PC-9 (cell line): ENCODE measurements at regions not wholly inside any gene's neighbourhood (a gene's known extent, or its start where the extent isn't known, plus 50 kb on each side); places are given as distances from the start of the nearest gene placed in this dataset.

ENCODE experiments used
- BruUV-seq: library from RNA; stranded (reverse); fragments of 400-500 nt; replicated peaks from 2 replicates; lab custom pipeline; 2021; lab: Mats Ljungman, UMichigan
- CTCF ChIA-PET: fragments of 300-600 bp; sonication (Branson Sonifier 250); formaldehyde crosslinking; loops from one replicate; lab custom pipeline; 2022; ENCODE audit warnings: antibody characterized with exemption; lab: Charles Lee
- POLR2A ChIA-PET: fragments of 300-600 bp; sonication (Branson Sonifier 250); formaldehyde crosslinking; loops from one replicate; lab custom pipeline; 2022; ENCODE audit warnings: antibody characterized with exemption; ENCODE audit not compliant: unreplicated experiment; lab: Charles Lee
- DNase-seq, 2 experiments: peaks; one replicate each; pipeline versions ENCODE4 v3.0.0 to v3.0.0-alpha.2; 2015 to 2022; ENCODE audit warnings: mixed read lengths in 1 of 2
- H2AFZ ChIP-seq: fragments of 200-600 bp; sonication (generic); 2 replicates; pipeline ENCODE4 v1.8.1; 2017; ENCODE audit warnings: antibody characterized with exemption
- H3F3A ChIP-seq: fragments of 200-600 bp; sonication (generic); 2 replicates; pipeline ENCODE4 v1.8.1; 2017; ENCODE audit warnings: antibody characterized with exemption, mild to moderate bottlenecking, low read depth; ENCODE audit not compliant: insufficient read depth
- H3K27ac ChIP-seq: fragments of 200-600 bp; sonication (generic); 2 replicates; pipeline ENCODE4 v1.6.1; 2016; ENCODE audit warnings: mixed run types
- H3K27me3 ChIP-seq: fragments of 200-600 bp; sonication (generic); 2 replicates; pipeline ENCODE4 v1.6.1; 2016; ENCODE audit warnings: low read depth, mixed run types; ENCODE audit not compliant: insufficient read depth
- H3K36me3 ChIP-seq: fragments of 200-600 bp; sonication (generic); 2 replicates; pipeline ENCODE4 v1.6.1; 2016; ENCODE audit warnings: low read depth, mixed run types
- H3K4me1 ChIP-seq: fragments of 200-600 bp; sonication (generic); replicated peaks from 2 replicates; pipeline ENCODE4 v1.6.1; 2016; ENCODE audit warnings: mixed run types; ENCODE audit not compliant: insufficient read depth
- H3K4me2 ChIP-seq: fragments of 200-600 bp; sonication (generic); 2 replicates; pipeline ENCODE4 v1.6.1; 2017; ENCODE audit warnings: mixed run types
- H3K4me3 ChIP-seq: fragments of 200-600 bp; sonication (generic); 2 replicates; pipeline ENCODE4 v1.6.1; 2016; ENCODE audit warnings: mixed run types
- H3K79me2 ChIP-seq: fragments of 200-600 bp; sonication (generic); 2 replicates; pipeline ENCODE4 v1.6.1; 2017; ENCODE audit warnings: low read depth, mixed run types
- H3K9me2 ChIP-seq: fragments of 200-600 bp; sonication (generic); 2 replicates; pipeline ENCODE4 v1.8.1; 2017; ENCODE audit warnings: mild to moderate bottlenecking; ENCODE audit not compliant: insufficient read depth
- H3K9me3 ChIP-seq: fragments of 200-600 bp; sonication (generic); 2 replicates; pipeline ENCODE4 v1.8.1; 2016; ENCODE audit warnings: low read depth; ENCODE audit not compliant: insufficient read depth
- H4K20me1 ChIP-seq: fragments of 200-600 bp; sonication (generic); 2 replicates; pipeline ENCODE4 v1.8.1; 2017; ENCODE audit not compliant: insufficient read depth
- CTCF ChIP-seq: fragments of 200-600 bp; sonication (generic); conservative IDR thresholded peaks from 2 replicates; pipeline ENCODE4 v1.6.1; 2017; ENCODE audit warnings: mixed run types, antibody characterized with exemption, mild to moderate bottlenecking, moderate library complexity
- EZH2 ChIP-seq: fragments of 200-600 bp; sonication (generic); IDR thresholded peaks from 2 replicates; pipeline ENCODE4 v1.8.0; 2017; ENCODE audit warnings: antibody characterized with exemption, low read depth
- intact Hi-C: fragments of 100-400 bp; cut with micrococcal nuclease; formaldehyde crosslinking; loops from one replicate; pipeline ENCODE4 v1.10.0; 2022; ENCODE audit not compliant: unreplicated experiment

- H3K4me3 ChIP-seq, result no peak overlapping the region
- H3K27ac ChIP-seq, result no peak overlapping the region
- ChIA-PET CTCF (no interaction called here), POLR2A (no interaction called here)
- TF ChIP-seq EZH2 (no peak), CTCF (no peak)
- H3F3A ChIP-seq, result no peaks in the 10 kb centered on the region
- H3K27me3 ChIP-seq, result no peaks in the 10 kb centered on the region
- BruUV-seq, result no TSS peak
- H3K4me1 ChIP-seq, result no peaks in the 10 kb centered on the region
- no peaks in the 10 kb centered on the region for H3K36me3 ChIP-seq
- no peaks in the 10 kb centered on the region for H3K79me2 ChIP-seq
- H3K4me2 ChIP-seq, result no peak overlapping the region
- no peaks in the 10 kb centered on the region for H4K20me1 ChIP-seq
- intact Hi-C loops, result no loop called here
- DNase-seq, result no peak
- no peak overlapping the region for H2AFZ ChIP-seq
- no peaks in the 10 kb centered on the region for H3K9me2 ChIP-seq
- no peaks in the 10 kb centered on the region for H3K9me3 ChIP-seq
Measured at GRCh38 chr5:152309926-152310450, 95.1 kb downstream of the NMUR2 start.

GRCh38 chr5:152306386-152306785 lies 98.7 kb downstream of the NMUR2 start:
- DNase-seq, result no peak
- Histone ChIP-seq H3F3A (no peaks in the 10 kb centered on the region), H3K27me3 (no peaks in the 10 kb centered on the region), H3K4me2 (no peak overlapping the region), H4K20me1 (no peaks in the 10 kb centered on the region), H3K79me2 (no peaks in the 10 kb centered on the region), H3K9me3 (no peaks in the 10 kb centered on the region), H2AFZ (no peak overlapping the region), H3K36me3 (no peaks in the 10 kb centered on the region), H3K27ac (no peak overlapping the region), H3K4me3 (no peak overlapping the region), H3K4me1 (no peaks in the 10 kb centered on the region), H3K9me2 (no peaks in the 10 kb centered on the region)
- TF ChIP-seq EZH2 (no peak), CTCF (no peak)
- no TSS peak for BruUV-seq
- intact Hi-C loops, result no loop called here
- ChIA-PET CTCF (no interaction called here), POLR2A (no interaction called here)

- no peaks in the 10 kb centered on the region for H3K36me3 ChIP-seq
- no TSS peak for BruUV-seq
- CTCF ChIA-PET, result no interaction called here
- intact Hi-C loops, result no loop called here
- H4K20me1 ChIP-seq, result no peaks in the 10 kb centered on the region
- H3K4me2 ChIP-seq, result no peak overlapping the region
- H3K27ac ChIP-seq, result no peak overlapping the region
- no peak overlapping the region for H3K4me3 ChIP-seq
- DNase-seq, result no peak
- no peaks in the 10 kb centered on the region for H3K4me1 ChIP-seq
- H3K9me2 ChIP-seq, result no peaks in the 10 kb centered on the region
- no peak for TF ChIP-seq CTCF
- no peak for TF ChIP-seq EZH2
- H3K27me3 ChIP-seq, result no peaks in the 10 kb centered on the region
- no peaks in the 10 kb centered on the region for H3F3A ChIP-seq
- H3K79me2 ChIP-seq, result no peaks in the 10 kb centered on the region
- H3K9me3 ChIP-seq, result no peaks in the 10 kb centered on the region
- no peak overlapping the region for H2AFZ ChIP-seq
- POLR2A ChIA-PET, result no interaction called here
Measured at GRCh38 chr5:152305525-152305924, 99.6 kb downstream of the NMUR2 start.
